HepG2 (cell line): ENCODE measurements at regions not wholly inside any gene's neighbourhood (a gene's known extent, or its start where the extent isn't known, plus 50 kb on each side); places are given as distances from the start of the nearest gene placed in this dataset.

Experiments
- ATAC-seq: fragments of 200-7000 bp; cut with Tn5 transposase; 3 replicates; pipeline ENCODE4 v1.9.1; 2020; ENCODE audit warnings: mild to moderate bottlenecking, moderate library complexity
- BruUV-seq: library from RNA; stranded (reverse); fragments of 400-500 nt; replicated peaks from 2 replicates; lab custom pipeline; 2021; lab: Mats Ljungman, UMichigan
- CTCF ChIA-PET: fragments of 300-600 bp; formaldehyde crosslinking; extraction: SDS; loops from one replicate; lab custom pipeline; 2021; ENCODE audit warnings: low total read pairs, inconsistent platforms, low intra/inter-chr PET ratio; lab: Yijun Ruan, JAX
- POLR2A ChIA-PET: fragments of 350-600 bp; sonication (Branson Sonifier 250); formaldehyde crosslinking; loops from one replicate; lab custom pipeline; 2020; ENCODE audit warnings: antibody characterized with exemption, inconsistent platforms; lab: Yijun Ruan, JAX
- DNase-seq: peaks from one replicate; pipeline ENCODE4 v3.0.0-alpha.2; 2015; ENCODE audit warnings: low spot score
- FAIRE-seq: peaks from 3 replicates; lab custom pipeline; 2011; peaks lifted over from hg19 to GRCh38; lab: Jason Lieb, UNC
- H2AFZ ChIP-seq: one replicate; pipeline ENCODE4 v1.6.1; 2011; ENCODE audit warnings: low read length, inconsistent platforms
- H3K27ac ChIP-seq: fragments of 300-600 bp; 3 replicates; pipeline ENCODE4 v1.8.0; 2011; ENCODE audit warnings: mixed run types, mild to moderate bottlenecking, mixed read lengths, low read length, inconsistent platforms; ENCODE audit not compliant: insufficient read depth; ENCODE audit errors: extremely low read length
- H3K27me3 ChIP-seq, 2 experiments: fragments of 200-600 bp in 1 of 2; 2 replicates in 1 of 2; 3 replicates in 1 of 2; pipeline versions ENCODE4 v1.6.0 to v1.8.0; 2011; ENCODE audit warnings: low read length in 2 of 2, mild to moderate bottlenecking in 2 of 2, moderate library complexity in 2 of 2, inconsistent platforms in 1 of 2; ENCODE audit not compliant: insufficient read depth in 2 of 2, control insufficient read depth in 1 of 2
- H3K36me3 ChIP-seq, 2 experiments: fragments of 200-600 bp in 1 of 2; replicated peaks in 1 of 2; 2 replicates in 1 of 2; 3 replicates in 1 of 2; pipeline versions ENCODE4 v1.5.1 to v1.8.0; 2011; ENCODE audit warnings: low read length in 2 of 2, inconsistent platforms in 1 of 2; ENCODE audit not compliant: insufficient read depth in 2 of 2, control insufficient read depth in 1 of 2
- H3K4me1 ChIP-seq: 2 replicates; pipeline ENCODE4 v1.5.1; 2012; ENCODE audit warnings: low read length, inconsistent platforms; ENCODE audit not compliant: insufficient read depth
- H3K4me2 ChIP-seq: 2 replicates; pipeline ENCODE4 v1.6.0; 2011; ENCODE audit warnings: low read depth, low read length, inconsistent platforms
- H3K4me3 ChIP-seq, 3 experiments: fragments of 200-600 bp in 1 of 3; sonication (generic), shearing (Covaris generic) in 1 of 3; replicated peaks in 1 of 3; 2 replicates each; pipeline ENCODE4 v1.5.1; 2011 to 2016; ENCODE audit warnings: low read length in 3 of 3, inconsistent platforms in 2 of 3, low read depth in 2 of 3, mild to moderate bottlenecking in 2 of 3, control low read depth in 1 of 3, mixed read lengths in 1 of 3; ENCODE audit not compliant: insufficient read depth in 1 of 3
- H3K79me2 ChIP-seq: one replicate; pipeline ENCODE4 v1.6.1; 2011; ENCODE audit warnings: low read length, inconsistent platforms; ENCODE audit not compliant: insufficient read depth
- H3K9ac ChIP-seq: 2 replicates; pipeline ENCODE4 v1.6.0; 2011; ENCODE audit warnings: mild to moderate bottlenecking, low read depth, low read length, inconsistent platforms; ENCODE audit not compliant: insufficient read depth
- H3K9me3 ChIP-seq: 2 replicates; pipeline ENCODE4 v1.5.1; 2012; ENCODE audit warnings: mild to moderate bottlenecking, low read length
- H4K20me1 ChIP-seq: 2 replicates; pipeline ENCODE4 v1.6.0; 2011; ENCODE audit warnings: inconsistent platforms, mild to moderate bottlenecking, low read length, moderate library complexity; ENCODE audit not compliant: insufficient read depth
- CEBPB ChIP-seq: IDR thresholded peaks from 2 replicates; pipeline ENCODE4 v1.6.1; 2011; ENCODE audit warnings: low read depth, low read length, improper control_type of control experiment, borderline replicate concordance
- DR1 ChIP-seq: sonication (generic); formaldehyde crosslinking; IDR thresholded peaks from 2 replicates; pipeline ENCODE4 v1.8.0; 2021; ENCODE audit warnings: mild to moderate bottlenecking, missing genetic modification reagents, inconsistent platforms
- HINFP ChIP-seq: sonication (generic); formaldehyde crosslinking; IDR thresholded peaks from 2 replicates; pipeline ENCODE4 v1.4.0; 2020; ENCODE audit warnings: low read depth, mild to moderate bottlenecking, missing genetic modification reagents
- HNRNPLL ChIP-seq: fragments of 200-400 bp; formaldehyde crosslinking; IDR thresholded peaks from 2 replicates; pipeline ENCODE4 v1.6.1; 2017; ENCODE audit warnings: mild to moderate bottlenecking, low read depth, low read length; ENCODE audit not compliant: poor library complexity, severe bottlenecking
- KDM2A ChIP-seq: sonication (generic); formaldehyde crosslinking; IDR thresholded peaks from 2 replicates; pipeline ENCODE4 v1.4.0; 2020; ENCODE audit warnings: low read depth, missing genetic modification reagents, borderline replicate concordance
- MTF2 ChIP-seq: sonication (generic); formaldehyde crosslinking; IDR thresholded peaks from 2 replicates; pipeline ENCODE4 v1.5.0; 2020; ENCODE audit warnings: missing genetic modification reagents, borderline replicate concordance
- RFX3 ChIP-seq: IDR thresholded peaks from 2 replicates; pipeline ENCODE4 v1.6.1; 2016; ENCODE audit warnings: missing biosample characterization, missing genetic modification reagents
- SSRP1 ChIP-seq: IDR thresholded peaks from 2 replicates; pipeline ENCODE4 v1.6.1; 2016; ENCODE audit warnings: control low read depth
- SUZ12 ChIP-seq: fragments of 150-350 bp; IDR thresholded peaks from 2 replicates; pipeline ENCODE4 v1.6.1; 2014; ENCODE audit warnings: low read depth, low read length
- ZNF740 ChIP-seq: sonication (generic); formaldehyde crosslinking; IDR thresholded peaks from 2 replicates; pipeline ENCODE4 v1.4.0; 2020; ENCODE audit warnings: missing genetic modification reagents
- ZSCAN29 ChIP-seq: sonication (generic); formaldehyde crosslinking; conservative IDR thresholded peaks from 2 replicates; pipeline ENCODE4 v1.4.0; 2020; ENCODE audit warnings: mild to moderate bottlenecking, missing genetic modification reagents
- WGBS: methylation state at CpG from one replicate; pipeline ENCODE4 v1.1.6; 2017; ENCODE audit warnings: low lambda C conversion rate; 5-methylcytosine and 5-hydroxymethylcytosine counted together
- in situ Hi-C: cut with HindIII; loops from 2 replicates; pipeline ENCODE4 v1.10.0; 2017; ENCODE audit warnings: low pct_unique_long_range_greater_than_20kb; ENCODE audit not compliant: extremely low pct_ligation_motif_present
- intact Hi-C: fragments of 100-400 bp; cut with micrococcal nuclease; formaldehyde crosslinking; loops from one replicate; pipeline ENCODE4 v1.10.0; 2022; ENCODE audit not compliant: unreplicated experiment
- TF ChIP-seq, protein P1 (sequence below): sonication (generic); formaldehyde crosslinking; IDR thresholded peaks from 2 replicates; pipeline ENCODE4 v1.4.0; 2020; ENCODE audit warnings: missing genetic modification reagents

DNA sequence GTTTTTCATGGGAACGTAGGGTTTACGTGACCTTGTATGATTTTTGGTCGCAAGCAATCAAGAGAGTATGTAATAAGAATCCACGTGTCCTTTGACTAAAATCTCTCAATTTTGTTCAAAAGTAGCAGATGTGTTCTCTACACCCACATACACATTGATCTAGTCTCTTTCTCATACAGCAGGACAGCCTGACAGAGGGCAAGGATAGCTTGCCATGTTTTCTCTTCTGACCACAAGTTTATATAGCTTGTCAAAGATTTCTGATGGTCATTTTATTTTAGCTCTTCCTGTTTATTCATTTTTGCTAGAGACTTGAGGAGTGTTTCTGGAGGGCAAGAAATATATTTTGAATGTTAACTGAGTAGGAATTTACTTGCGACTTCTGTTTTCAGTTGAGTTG, 570.2 kb upstream of the ALCAM start:
- CTCF ChIA-PET, result no interaction called here
- in situ Hi-C loops, result no loop called here
- 60% methylated on average over 5 of the region's 5 CpGs for WGBS

More for the DNA sequence above, 570.2 kb upstream of the ALCAM start:
- H3K79me2 ChIP-seq, result no peaks in the 10 kb centered on the region
- TF ChIP-seq HINFP (no peak), ZSCAN29 (CRISPR knock-in tag) (no peak), DR1 (CRISPR knock-in tag) (no peak), ZNF740 (CRISPR knock-in tag) (no peak), HNRNPLL (no peak), SSRP1 (CRISPR knock-in tag) (no peak), RFX3 (CRISPR knock-in tag) (no peak), SUZ12 (no peak), KDM2A (no peak), MTF2 (CRISPR knock-in tag) (no peak), CEBPB (no peak)
- TF ChIP-seq, protein P1, sequence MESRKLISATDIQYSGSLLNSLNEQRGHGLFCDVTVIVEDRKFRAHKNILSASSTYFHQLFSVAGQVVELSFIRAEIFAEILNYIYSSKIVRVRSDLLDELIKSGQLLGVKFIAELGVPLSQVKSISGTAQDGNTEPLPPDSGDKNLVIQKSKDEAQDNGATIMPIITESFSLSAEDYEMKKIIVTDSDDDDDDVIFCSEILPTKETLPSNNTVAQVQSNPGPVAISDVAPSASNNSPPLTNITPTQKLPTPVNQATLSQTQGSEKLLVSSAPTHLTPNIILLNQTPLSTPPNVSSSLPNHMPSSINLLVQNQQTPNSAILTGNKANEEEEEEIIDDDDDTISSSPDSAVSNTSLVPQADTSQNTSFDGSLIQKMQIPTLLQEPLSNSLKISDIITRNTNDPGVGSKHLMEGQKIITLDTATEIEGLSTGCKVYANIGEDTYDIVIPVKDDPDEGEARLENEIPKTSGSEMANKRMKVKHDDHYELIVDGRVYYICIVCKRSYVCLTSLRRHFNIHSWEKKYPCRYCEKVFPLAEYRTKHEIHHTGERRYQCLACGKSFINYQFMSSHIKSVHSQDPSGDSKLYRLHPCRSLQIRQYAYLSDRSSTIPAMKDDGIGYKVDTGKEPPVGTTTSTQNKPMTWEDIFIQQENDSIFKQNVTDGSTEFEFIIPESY (CRISPR knock-in tag), result no peak
- TF ChIP-seq, all 625 proteins: peak for 0
- Histone ChIP-seq H3K27me3 (no peaks in the 10 kb centered on the region), H3K4me1 (no peaks in the 10 kb centered on the region), H4K20me1 (no peaks in the 10 kb centered on the region), H3K36me3 (no peaks in the 10 kb centered on the region), H3K4me2 (no peak overlapping the region), H3K9ac (no peak overlapping the region), H2AFZ (no peak overlapping the region), H3K4me3 (no peak overlapping the region), H3K9me3 (no peaks in the 10 kb centered on the region), H3K27ac (no peak overlapping the region)
- BruUV-seq, result no TSS peak
- DNase-seq (no peak), ATAC-seq (no peak), FAIRE-seq (no peak)
- POLR2A ChIA-PET, result no interaction called here
- intact Hi-C loops, result no loop called here
